Psoas muscle (tissue), 7 donors: ENCODE measurements at regions not wholly inside any gene's neighbourhood (a gene's known extent, or its start where the extent isn't known, plus 50 kb on each side); places are given as distances from the start of the nearest gene placed in this dataset.

Experiments
- ATAC-seq, 4 donors: fragments of 200-7000 bp; cut with Tn5 transposase; one replicate each; pipeline ENCODE4 v1.9.1; 2020; ENCODE audit warnings: moderate library complexity in 3 of 4, mild to moderate bottlenecking in 2 of 4
- DNase-seq, 2 donors: peaks; one replicate each; pipeline ENCODE4 v3.0.0-alpha.2; 2020
- H3K27ac ChIP-seq: fragments of 200-600 bp; one replicate; pipeline ENCODE4 v1.8.0; 2022
- H3K27me3 ChIP-seq, 3 donors: fragments of 200-600 bp in 1 of 3; one replicate each; pipeline versions ENCODE4 v1.6.1 to v1.8.0; 2013 to 2022; ENCODE audit warnings: low read length in 2 of 3, mild to moderate bottlenecking in 2 of 3, moderate library complexity in 1 of 3; ENCODE audit not compliant: insufficient read depth in 3 of 3
- H3K36me3 ChIP-seq, 2 donors: fragments of 200-600 bp in 1 of 2; one replicate each; pipeline versions ENCODE4 v1.6.1 to v1.8.0; 2013 to 2022; ENCODE audit warnings: low read depth in 1 of 2, mild to moderate bottlenecking in 1 of 2, moderate library complexity in 1 of 2; ENCODE audit not compliant: insufficient read depth in 1 of 2
- H3K4me1 ChIP-seq: fragments of 200-600 bp; one replicate; pipeline ENCODE4 v1.8.0; 2022
- H3K4me3 ChIP-seq: fragments of 200-600 bp; one replicate; pipeline ENCODE4 v1.8.0; 2022; ENCODE audit warnings: mild to moderate bottlenecking
- H3K9me3 ChIP-seq: fragments of 200-600 bp; one replicate; pipeline ENCODE4 v1.8.0; 2022
- CTCF ChIP-seq: fragments of 200-600 bp; IDR thresholded peaks from one replicate; pipeline ENCODE4 v1.8.0; 2022; ENCODE audit warnings: antibody characterized with exemption
- WGBS, 3 donors: extraction: QIAGEN DNeasy Blood & Tissue Kit; methylation state at CpG; one replicate each; pipeline versions ENCODE4 v1.1.6 to v1.1.7; 2013; 5-methylcytosine and 5-hydroxymethylcytosine counted together
- intact Hi-C, 2 donors: fragments of 100-400 bp; cut with DNase I; formaldehyde crosslinking; loops; one replicate each; pipeline versions ENCODE4 v1.11.0 to v1.14.2; 2022
- donor health status: healthy with polysubstance abuse.
- donor health status: DM: no; HTN: no; CAD: no; lungs with moderate emphysema.
- donor health status: Bipolar disorder and iron deficiency.
- donor health status: healthy.
- donor health status: DM: yes; HTN: yes; CAD: no.
- donor health status: DM: no; HTN: no; CAD: no.
- donor health status: DM: yes; HTN: yes; CAD: no.

- no peak for TF ChIP-seq CTCF
- 7 to 20% (median 15%) methylated on average over 33 of the region's 33 CpGs for WGBS, 3 donors
- intact Hi-C loops: no loop called here
- ATAC-seq (no peak), DNase-seq (no peak)
- peaks cover 0 to 21% (median 4%) of the 10 kb centered on the region in 3 donors for H3K27me3 ChIP-seq
- no peaks in the 10 kb centered on the region for H3K9me3 ChIP-seq
- H3K4me3 ChIP-seq: no peak overlapping the region
- H3K27ac ChIP-seq: no peak overlapping the region
- no peaks in the 10 kb centered on the region for H3K4me1 ChIP-seq
- H3K36me3 ChIP-seq: no peaks in the 10 kb centered on the region
Measured at GRCh38 chr7:51471210-51471980, 154.8 kb upstream of the COBL start.

GRCh38 chr7:51467384-51468017 lies 150.9 kb upstream of the COBL start:
- TF ChIP-seq CTCF: no peak
- WGBS, 3 donors: 45 to 63% (median 59%) methylated on average over 2 of the region's 2 CpGs
- no peaks in the 10 kb centered on the region for H3K4me1 ChIP-seq
- no peak overlapping the region for H3K4me3 ChIP-seq
- DNase-seq (no peak), ATAC-seq (no peak)
- H3K9me3 ChIP-seq: no peaks in the 10 kb centered on the region
- peaks cover 0 to 14% (median 0%) of the 10 kb centered on the region in 3 donors for H3K27me3 ChIP-seq
- no peak overlapping the region for H3K27ac ChIP-seq
- no peaks in the 10 kb centered on the region for H3K36me3 ChIP-seq
- intact Hi-C loops: no loop called here

GRCh38 chr7:51459809-51460208 lies 143.2 kb upstream of the COBL start:
- H3K27ac ChIP-seq: no peak overlapping the region
- no peaks in the 10 kb centered on the region for H3K36me3 ChIP-seq
- intact Hi-C loops: no loop called here
- H3K4me3 ChIP-seq: no peak overlapping the region
- no peak for DNase-seq
- H3K9me3 ChIP-seq: no peaks in the 10 kb centered on the region
- ATAC-seq: no peak
- H3K27me3 ChIP-seq: no peaks in the 10 kb centered on the region
- no peaks in the 10 kb centered on the region for H3K4me1 ChIP-seq
- no peak for TF ChIP-seq CTCF
- WGBS, 3 donors: 65 to 77% (median 69%) methylated on average over 4 of the region's 4 CpGs

GRCh38 chr7:51458693-51459092 lies 142.1 kb upstream of the COBL start:
- TF ChIP-seq CTCF: no peak
- intact Hi-C loops: no loop called here
- ATAC-seq (no peak), DNase-seq (no peak)
- Histone ChIP-seq H3K4me1 (no peaks in the 10 kb centered on the region), H3K4me3 (no peak overlapping the region), H3K27me3 (no peaks in the 10 kb centered on the region), H3K9me3 (no peaks in the 10 kb centered on the region), H3K27ac (no peak overlapping the region), H3K36me3 (no peaks in the 10 kb centered on the region)
- 81 to 90% (median 83%) methylated on average over 4 of the region's 4 CpGs for WGBS, 3 donors
